Fibroblast of skin of left quadriceps (primary cell): ENCODE measurements at regions not wholly inside any gene's neighbourhood (a gene's known extent, or its start where the extent isn't known, plus 50 kb on each side); places are given as distances from the start of the nearest gene placed in this dataset.

Experiments used
- DNase-seq, 2 experiments: peaks; one replicate each; pipeline ENCODE4 v3.0.0-alpha.2; 2013; ENCODE audit warnings: low read depth in 2 of 2

DNA sequence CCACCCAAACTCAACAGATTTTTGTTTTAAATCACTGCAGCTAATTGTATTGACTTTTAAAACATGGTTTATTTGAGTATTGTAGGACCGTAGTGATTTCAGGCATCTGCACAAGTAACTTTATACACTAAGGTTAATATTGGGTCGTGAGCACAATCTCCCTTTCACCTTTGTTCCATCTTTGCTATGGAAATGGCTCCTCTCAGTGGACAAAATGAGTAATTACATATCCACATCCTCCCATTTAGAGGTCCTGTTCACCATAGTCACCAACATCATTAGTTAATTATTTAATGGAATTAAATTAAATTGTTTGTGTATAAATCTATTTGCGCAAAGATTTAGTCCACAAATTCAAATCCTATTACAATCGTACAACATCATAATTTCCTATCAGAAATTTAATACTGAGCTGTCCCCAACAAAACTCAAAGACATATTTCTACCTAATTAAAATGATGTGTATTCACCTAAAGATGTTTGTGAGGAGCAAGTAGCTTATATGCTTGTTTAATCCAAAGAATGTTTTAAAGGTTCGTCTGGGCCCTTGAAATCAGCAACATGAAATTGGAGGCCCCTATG lies 173.0 kb upstream of the DAPK1 start:
- DNase-seq = peak; percentile 59 to 67

DNA sequence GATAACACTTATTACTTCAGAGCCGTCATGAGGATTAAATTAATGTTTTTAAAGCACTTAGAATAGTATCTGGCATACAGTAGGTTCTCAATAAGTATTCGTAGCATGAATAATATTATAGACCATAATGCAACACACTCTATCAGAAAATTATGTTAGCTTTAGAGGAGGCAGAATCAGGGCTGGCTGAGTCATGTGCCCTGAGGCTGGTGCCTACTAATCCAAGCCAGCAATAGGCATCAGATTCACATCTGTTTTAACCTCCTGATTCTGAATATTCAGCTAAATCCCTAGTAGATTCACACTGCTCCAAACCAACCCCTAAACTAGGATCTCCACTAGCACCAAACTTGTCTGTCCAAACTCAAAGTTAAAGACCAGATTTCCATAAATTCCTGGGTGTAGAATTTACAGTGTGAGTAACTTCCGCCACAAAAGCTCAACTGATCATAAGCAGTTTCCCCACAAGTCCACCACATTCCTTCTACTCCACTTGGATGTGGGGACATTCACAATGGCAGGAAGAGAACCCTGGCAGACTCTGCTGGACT lies 170.0 kb upstream of the DAPK1 start:
- DNase-seq = no peak

GRCh38 chr9:87333802-87334201 lies 163.9 kb upstream of the DAPK1 start:
- no peak for DNase-seq

GRCh38 chr9:87334366-87334765 lies 163.3 kb upstream of the DAPK1 start:
- no peak for DNase-seq

GRCh38 chr9:87336407-87336806 lies 161.3 kb upstream of the DAPK1 start:
- no peak for DNase-seq

GRCh38 chr9:87336914-87337333 lies 160.7 kb upstream of the DAPK1 start:
- peak; percentile 59 to 62 for DNase-seq

DNA sequence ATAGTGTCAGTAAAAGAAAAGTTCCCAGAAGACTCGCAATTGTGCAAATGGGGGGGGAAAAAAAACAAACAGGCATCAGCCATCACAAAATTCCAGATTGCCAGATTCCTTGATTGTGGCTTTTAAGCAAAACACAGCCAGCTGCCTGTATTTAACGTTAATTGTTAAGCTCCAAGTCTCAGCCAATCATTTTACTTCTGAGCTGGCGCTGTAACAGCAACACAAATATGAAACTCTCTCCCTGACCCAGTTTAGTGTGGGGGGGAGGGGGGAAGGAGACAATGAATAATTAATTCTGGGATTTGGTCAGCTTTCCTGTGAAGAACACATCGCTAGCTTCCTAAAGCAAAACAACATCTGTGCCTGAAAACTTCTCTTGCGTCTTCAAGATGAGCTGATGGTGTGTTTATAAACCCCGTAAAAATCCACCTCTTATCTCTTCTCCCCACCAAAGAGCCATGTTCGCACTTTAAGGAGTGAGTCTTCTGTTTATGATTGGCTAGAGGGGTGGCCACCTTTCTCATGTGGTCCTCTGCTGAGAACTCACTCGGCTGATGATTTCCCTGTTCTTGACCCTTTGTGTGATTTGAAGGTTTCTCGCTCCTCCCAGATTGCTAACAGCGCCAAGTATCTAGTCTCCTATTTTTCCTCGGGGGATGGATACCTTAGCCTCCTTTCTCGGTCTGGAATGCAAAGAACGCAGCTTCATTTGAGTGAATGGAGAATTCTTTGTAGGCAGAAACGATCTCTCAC lies 160.2 kb upstream of the DAPK1 start:
- DNase-seq = peak; percentile 32 to 33

- no peak for DNase-seq
These were observed 159.3 kb upstream of the DAPK1 start for GRCh38 chr9:87338088-87338989.

DNA sequence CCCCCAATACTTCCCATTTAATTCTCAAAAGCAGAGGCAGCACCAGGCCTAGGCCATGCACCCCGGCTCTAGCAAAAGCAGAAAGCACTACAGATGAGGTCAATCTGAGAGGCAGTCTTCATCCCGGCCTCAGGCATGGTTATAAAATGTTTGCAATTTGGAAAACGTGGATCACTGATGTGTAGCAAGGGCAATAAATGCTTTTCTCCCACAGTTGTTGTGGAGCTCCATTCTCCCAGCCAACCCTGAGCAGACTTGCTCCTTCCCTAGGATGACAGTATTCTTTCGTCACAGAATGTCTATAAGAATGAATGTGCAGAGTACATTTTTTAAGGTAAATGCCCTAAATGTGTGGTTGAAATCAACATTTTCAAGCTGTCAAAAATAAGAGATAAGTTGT lies 157.3 kb upstream of the DAPK1 start:
- DNase-seq = no peak

- no peak for DNase-seq
These were observed 154.9 kb upstream of the DAPK1 start for GRCh38 chr9:87342743-87343142.

- DNase-seq = no peak
These were observed 153.7 kb upstream of the DAPK1 start for GRCh38 chr9:87343816-87344430.

DNA sequence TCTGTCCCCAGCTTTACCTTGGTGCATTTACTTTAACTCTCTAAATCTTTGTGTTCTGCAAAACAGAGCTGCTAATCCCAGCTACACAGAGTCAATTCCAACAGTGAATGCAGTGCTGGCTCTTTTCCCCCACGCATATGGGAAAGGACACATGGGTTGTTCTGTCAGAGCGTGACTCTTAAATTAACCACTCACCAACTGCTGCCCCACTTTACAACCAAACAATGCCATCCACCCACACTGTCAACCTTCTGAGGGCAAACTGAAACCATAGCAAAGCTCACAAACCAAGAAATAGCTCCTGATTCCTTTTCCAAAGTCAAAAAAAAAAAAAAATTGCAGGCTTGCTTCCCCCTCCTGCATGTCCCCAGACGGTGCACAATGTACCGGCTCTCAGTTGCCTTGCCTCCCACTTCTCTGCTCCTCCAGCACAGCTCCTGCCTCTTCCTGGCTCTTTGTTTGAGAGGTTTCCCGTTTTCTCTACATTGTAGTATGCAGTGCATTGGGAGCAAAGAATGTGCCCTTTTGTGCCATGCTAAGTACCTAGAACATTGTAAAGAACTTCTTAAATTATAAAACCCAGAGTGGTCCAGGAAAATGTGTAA lies 151.5 kb upstream of the DAPK1 start:
- no peak for DNase-seq

- DNase-seq = no peak
These were observed 146.8 kb upstream of the DAPK1 start for GRCh38 chr9:87350915-87351314.

GRCh38 chr9:87353301-87353700 lies 144.4 kb upstream of the DAPK1 start:
- DNase-seq = no peak

DNA sequence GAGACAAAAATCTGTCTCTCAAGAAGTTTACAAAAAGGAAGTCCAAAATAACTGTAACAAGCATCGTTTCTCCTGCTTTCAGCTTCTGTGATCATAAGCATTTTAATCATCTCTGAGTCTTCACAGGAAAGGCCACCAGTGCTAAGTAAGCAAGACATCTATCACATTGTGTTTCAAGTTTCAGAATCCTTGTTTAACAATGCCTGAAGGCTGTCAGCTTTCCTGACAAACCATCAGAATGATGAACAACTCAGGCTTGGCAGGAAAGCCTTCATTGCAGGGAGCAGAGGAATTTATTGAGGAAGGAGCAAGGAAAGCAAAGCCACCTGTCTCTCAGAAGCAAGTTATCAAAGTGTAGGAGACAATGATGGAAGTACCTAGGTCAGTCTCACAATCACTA lies 143.5 kb upstream of the DAPK1 start:
- DNase-seq = no peak

DNA sequence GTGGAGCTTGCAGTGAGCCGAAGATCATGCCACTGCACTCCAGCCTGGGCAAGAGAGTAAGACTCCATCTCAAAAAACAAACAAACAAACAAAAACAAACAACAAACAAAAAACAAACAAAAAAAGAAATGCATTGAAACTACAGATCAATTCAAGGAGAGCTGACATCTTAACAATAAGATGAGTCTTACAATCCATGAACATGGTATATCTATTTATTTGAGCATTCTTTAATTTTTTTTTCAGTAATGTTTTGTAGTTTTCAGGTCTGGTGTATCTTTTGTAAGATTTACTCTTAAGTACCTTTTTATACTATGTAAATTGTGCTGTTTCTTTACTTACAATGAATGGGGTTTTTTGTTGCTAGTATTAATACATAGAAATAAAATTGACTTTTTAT lies 140.1 kb upstream of the DAPK1 start:
- no peak for DNase-seq

DNA sequence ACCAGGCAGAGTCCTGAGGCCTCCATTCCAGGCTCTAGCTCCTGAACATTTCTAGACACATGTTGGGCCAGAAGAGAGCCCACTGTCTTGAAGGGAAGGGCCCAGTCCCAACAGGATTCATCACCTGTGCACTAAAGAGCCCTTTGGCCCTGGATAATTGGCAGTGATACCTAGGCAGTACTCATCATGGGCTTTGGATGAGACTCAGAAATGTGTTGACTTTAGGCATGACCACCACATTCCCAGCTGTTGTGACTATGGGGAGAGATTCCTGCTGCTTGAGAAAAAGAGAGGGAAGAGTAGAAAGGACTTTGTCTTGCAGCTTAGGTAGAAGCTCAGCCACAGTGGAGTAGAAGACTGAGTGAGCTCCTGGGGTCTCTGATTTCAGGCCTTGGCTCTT lies 138.4 kb upstream of the DAPK1 start:
- no peak for DNase-seq

GRCh38 chr9:87359958-87360601 lies 137.6 kb upstream of the DAPK1 start:
- no peak for DNase-seq

DNA sequence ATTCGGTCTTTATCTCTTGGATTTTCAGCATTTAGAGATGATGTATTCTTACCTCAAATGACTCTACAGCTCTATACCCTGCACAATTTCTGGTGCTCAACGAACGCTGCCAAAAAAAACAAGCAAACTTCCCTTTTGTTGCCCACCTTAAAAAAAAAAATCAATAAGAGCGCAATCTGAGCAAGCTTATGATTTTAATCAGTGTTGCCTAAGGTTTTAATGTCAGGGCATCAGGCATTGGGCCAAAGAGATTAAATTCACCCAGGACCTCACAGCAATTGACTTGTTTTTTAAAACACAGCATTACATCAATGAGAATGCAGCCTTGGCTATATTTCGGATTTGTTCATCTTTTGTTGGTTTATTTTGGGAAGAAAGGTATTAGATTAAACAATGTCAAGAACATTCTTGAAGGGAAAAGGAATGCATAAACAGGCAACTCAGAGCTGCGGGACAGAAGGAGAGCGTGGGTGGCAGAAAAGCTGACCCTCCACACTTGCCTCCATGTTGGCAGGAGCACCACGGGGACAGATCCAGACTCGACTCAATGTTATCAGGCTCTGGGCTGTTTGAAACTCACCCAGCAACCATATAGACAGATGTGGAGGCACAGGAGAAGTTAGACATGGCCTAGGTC lies 127.5 kb upstream of the DAPK1 start:
- DNase-seq = no peak

- no peak for DNase-seq
These were observed 125.8 kb upstream of the DAPK1 start for GRCh38 chr9:87371795-87372355.
